WTC11 (cell line): ENCODE measurements at regions not wholly inside any gene's neighbourhood (a gene's known extent, or its start where the extent isn't known, plus 50 kb on each side); places are given as distances from the start of the nearest gene placed in this dataset.

Experiments
- ATAC-seq: fragments of 200-7000 bp; cut with Tn5 transposase; 2 replicates; pipeline ENCODE4 v1.10.0; 2021; ENCODE audit warnings: mild to moderate bottlenecking, moderate library complexity
- CTCF ChIA-PET: fragments of 300-600 bp; sonication (Branson Sonifier 250); formaldehyde crosslinking; loops from one replicate; lab custom pipeline; 2021; ENCODE audit warnings: antibody characterized with exemption; lab: Charles Lee
- POLR2A ChIA-PET: fragments of 350-600 bp; sonication (Branson Sonifier 250); formaldehyde crosslinking; loops from one replicate; lab custom pipeline; 2021; ENCODE audit warnings: antibody characterized with exemption; lab: Charles Lee
- DNase-seq: peaks from one replicate; pipeline ENCODE4 v3.0.0; 2021; ENCODE audit warnings: low spot score
- H3K27ac Mint-ChIP-seq: 2 replicates; pipeline ENCODE4 v1.8.0; 2021; ENCODE audit warnings: mixed read lengths
- H3K27me3 Mint-ChIP-seq: 2 replicates; pipeline ENCODE4 v1.8.0; 2021; ENCODE audit warnings: low read depth, mild to moderate bottlenecking, moderate library complexity, mixed read lengths
- H3K36me3 Mint-ChIP-seq: 2 replicates; pipeline ENCODE4 v1.8.0; 2021; ENCODE audit warnings: mixed read lengths
- H3K4me1 Mint-ChIP-seq: 2 replicates; pipeline ENCODE4 v1.8.0; 2022; ENCODE audit warnings: mixed read lengths
- H3K4me3 Mint-ChIP-seq: 2 replicates; pipeline ENCODE4 v1.8.0; 2021; ENCODE audit warnings: mild to moderate bottlenecking, moderate library complexity, mixed read lengths
- H3K9me3 Mint-ChIP-seq: 2 replicates; pipeline ENCODE4 v1.8.0; 2021; ENCODE audit warnings: mixed read lengths
- CBFB ChIP-seq: sonication (generic); formaldehyde crosslinking; IDR thresholded peaks from 2 replicates; pipeline ENCODE4 v1.8.1; 2022; ENCODE audit warnings: mild to moderate bottlenecking, low read depth, missing genetic modification reagents
- CREM ChIP-seq: sonication (generic); formaldehyde crosslinking; IDR thresholded peaks from 2 replicates; pipeline ENCODE4 v1.8.1; 2022; ENCODE audit warnings: mild to moderate bottlenecking, missing genetic modification reagents, moderate library complexity
- ESRRA ChIP-seq: sonication (generic); formaldehyde crosslinking; IDR thresholded peaks from 2 replicates; pipeline ENCODE4 v1.8.1; 2022; ENCODE audit warnings: mild to moderate bottlenecking, missing genetic modification reagents, borderline replicate concordance
- HMGA2 ChIP-seq: fragments of 250-450 bp; sonication (Bioruptor Pico); IDR thresholded peaks from 2 replicates; pipeline ENCODE4 v1.4.0; 2021; ENCODE audit warnings: mild to moderate bottlenecking, moderate library complexity
- IRF2 ChIP-seq: sonication (generic); formaldehyde crosslinking; IDR thresholded peaks from 2 replicates; pipeline ENCODE4 v1.8.0; 2022; ENCODE audit warnings: low read depth, missing genetic modification reagents, borderline replicate concordance
- KAT7 ChIP-seq: sonication (generic); formaldehyde crosslinking; IDR thresholded peaks from 2 replicates; pipeline ENCODE4 v1.8.1; 2023; ENCODE audit warnings: missing genetic modification reagents, mild to moderate bottlenecking, borderline replicate concordance
- NR1H2 ChIP-seq: sonication (generic); formaldehyde crosslinking; IDR thresholded peaks from 2 replicates; pipeline ENCODE4 v1.9.0; 2021; ENCODE audit warnings: mild to moderate bottlenecking, moderate library complexity, missing genetic modification reagents
- OVOL2 ChIP-seq: fragments of 250-450 bp; sonication (Bioruptor Pico); IDR thresholded peaks from 2 replicates; pipeline ENCODE4 v1.9.0; 2021; ENCODE audit warnings: mild to moderate bottlenecking, borderline replicate concordance
- PRRX2 ChIP-seq: fragments of 250-450 bp; sonication (Bioruptor Pico); IDR thresholded peaks from 2 replicates; pipeline ENCODE4 v1.8.0; 2021; ENCODE audit warnings: mild to moderate bottlenecking
- RELA ChIP-seq: sonication (generic); formaldehyde crosslinking; IDR thresholded peaks from 2 replicates; pipeline ENCODE4 v1.8.1; 2022; ENCODE audit warnings: missing genetic modification reagents, mild to moderate bottlenecking, borderline replicate concordance
- SOX15 ChIP-seq: fragments of 250-450 bp; sonication (Bioruptor Pico); IDR thresholded peaks from 2 replicates; pipeline ENCODE4 v1.9.0; 2021; ENCODE audit warnings: mild to moderate bottlenecking
- SP1 ChIP-seq: sonication (generic); formaldehyde crosslinking; conservative IDR thresholded peaks from 2 replicates; pipeline ENCODE4 v1.8.1; 2022; ENCODE audit warnings: missing genetic modification reagents
- TP53 ChIP-seq: sonication (generic); formaldehyde crosslinking; IDR thresholded peaks from 2 replicates; pipeline ENCODE4 v1.8.1; 2023; ENCODE audit warnings: mild to moderate bottlenecking, missing genetic modification reagents
- USF2 ChIP-seq: sonication (generic); formaldehyde crosslinking; IDR thresholded peaks from 2 replicates; pipeline ENCODE4 v1.8.1; 2023; ENCODE audit warnings: mild to moderate bottlenecking, missing genetic modification reagents, moderate library complexity
- ZMAT4 ChIP-seq: fragments of 250-450 bp; sonication (Bioruptor Pico); IDR thresholded peaks from 2 replicates; pipeline ENCODE4 v1.9.0; 2021; ENCODE audit warnings: mild to moderate bottlenecking
- ZNF425 ChIP-seq: fragments of 250-450 bp; sonication (Bioruptor Pico); conservative IDR thresholded peaks from 2 replicates; pipeline ENCODE4 v1.9.0; 2021; ENCODE audit warnings: mild to moderate bottlenecking
- ZNF671 ChIP-seq: fragments of 250-450 bp; sonication (Bioruptor Pico); IDR thresholded peaks from 2 replicates; pipeline ENCODE4 v1.8.0; 2021; ENCODE audit warnings: mild to moderate bottlenecking
- TF ChIP-seq, protein P1 (sequence below): fragments of 200-600 bp; IDR thresholded peaks from 2 replicates; pipeline ENCODE4 v1.8.0; 2022; ENCODE audit warnings: antibody characterized with exemption
- TF ChIP-seq, protein P2 (sequence below): sonication (generic); formaldehyde crosslinking; IDR thresholded peaks from 2 replicates; pipeline ENCODE4 v1.8.0; 2022; ENCODE audit warnings: mild to moderate bottlenecking, missing genetic modification reagents
- TF ChIP-seq, protein P3 (sequence below): sonication (generic); formaldehyde crosslinking; conservative IDR thresholded peaks from 2 replicates; pipeline ENCODE4 v1.8.1; 2023; ENCODE audit warnings: mild to moderate bottlenecking, low read depth, missing genetic modification reagents, moderate library complexity
- TF ChIP-seq, protein P4 (sequence below): sonication (generic); formaldehyde crosslinking; IDR thresholded peaks from 2 replicates; pipeline ENCODE4 v1.8.0; 2022; ENCODE audit warnings: mild to moderate bottlenecking, missing genetic modification reagents

DNA sequence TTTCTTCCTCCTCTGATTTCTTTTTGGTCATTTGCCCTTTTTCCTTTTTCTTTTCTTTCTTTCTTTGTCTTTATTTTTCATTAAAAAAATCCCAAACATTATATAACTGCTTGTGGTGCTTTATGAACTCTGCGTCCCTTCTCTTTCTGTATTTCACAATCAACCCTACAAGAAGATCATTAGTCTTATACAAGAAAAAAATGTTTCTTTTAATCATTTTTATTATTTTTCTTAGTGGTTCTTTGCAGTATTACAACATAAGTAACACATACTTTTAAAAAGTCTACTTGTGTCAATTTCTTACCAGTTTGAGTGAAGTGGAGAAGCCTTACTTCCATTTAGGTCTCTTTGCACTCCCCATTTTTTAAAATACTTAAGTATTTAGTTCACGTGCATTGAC lies 212.7 kb upstream of the SMC2 start (continued):
- TF ChIP-seq, protein P1, sequence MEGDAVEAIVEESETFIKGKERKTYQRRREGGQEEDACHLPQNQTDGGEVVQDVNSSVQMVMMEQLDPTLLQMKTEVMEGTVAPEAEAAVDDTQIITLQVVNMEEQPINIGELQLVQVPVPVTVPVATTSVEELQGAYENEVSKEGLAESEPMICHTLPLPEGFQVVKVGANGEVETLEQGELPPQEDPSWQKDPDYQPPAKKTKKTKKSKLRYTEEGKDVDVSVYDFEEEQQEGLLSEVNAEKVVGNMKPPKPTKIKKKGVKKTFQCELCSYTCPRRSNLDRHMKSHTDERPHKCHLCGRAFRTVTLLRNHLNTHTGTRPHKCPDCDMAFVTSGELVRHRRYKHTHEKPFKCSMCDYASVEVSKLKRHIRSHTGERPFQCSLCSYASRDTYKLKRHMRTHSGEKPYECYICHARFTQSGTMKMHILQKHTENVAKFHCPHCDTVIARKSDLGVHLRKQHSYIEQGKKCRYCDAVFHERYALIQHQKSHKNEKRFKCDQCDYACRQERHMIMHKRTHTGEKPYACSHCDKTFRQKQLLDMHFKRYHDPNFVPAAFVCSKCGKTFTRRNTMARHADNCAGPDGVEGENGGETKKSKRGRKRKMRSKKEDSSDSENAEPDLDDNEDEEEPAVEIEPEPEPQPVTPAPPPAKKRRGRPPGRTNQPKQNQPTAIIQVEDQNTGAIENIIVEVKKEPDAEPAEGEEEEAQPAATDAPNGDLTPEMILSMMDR = no peak
- TF ChIP-seq ESRRA = no peak

DNA sequence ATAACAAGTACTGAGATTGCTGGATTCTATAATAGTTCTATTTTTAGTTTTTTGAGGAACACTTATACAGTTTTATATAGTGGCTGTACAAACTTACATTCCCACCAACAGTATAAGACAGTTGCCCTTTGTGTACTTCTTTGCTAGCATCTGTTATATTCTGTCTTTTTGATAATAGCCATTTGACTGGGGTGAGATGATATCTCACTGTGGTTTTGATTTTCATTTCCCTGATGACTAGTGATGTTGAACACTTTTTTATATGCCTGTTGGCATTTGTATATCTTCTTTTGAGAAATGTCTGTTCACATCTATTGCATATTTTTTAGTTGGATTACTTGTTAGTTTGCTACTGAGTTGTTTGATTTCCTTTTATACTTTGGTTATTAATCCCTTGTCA lies 204.1 kb upstream of the SMC2 start:
- POLR2A ChIA-PET = no interaction called here
- H3K4me1 Mint-ChIP-seq = no peaks in the 10 kb centered on the region
- DNase-seq (no peak), ATAC-seq (no peak)
- no peaks in the 10 kb centered on the region for H3K36me3 Mint-ChIP-seq
- CTCF ChIA-PET = no interaction called here
- no peak overlapping the region for H3K4me3 Mint-ChIP-seq
- H3K27me3 Mint-ChIP-seq = no peaks in the 10 kb centered on the region; the same call in 1 of the 2 replicates
- H3K27ac Mint-ChIP-seq = no peak overlapping the region
- no peaks in the 10 kb centered on the region for H3K9me3 Mint-ChIP-seq
- TF ChIP-seq, protein P2, sequence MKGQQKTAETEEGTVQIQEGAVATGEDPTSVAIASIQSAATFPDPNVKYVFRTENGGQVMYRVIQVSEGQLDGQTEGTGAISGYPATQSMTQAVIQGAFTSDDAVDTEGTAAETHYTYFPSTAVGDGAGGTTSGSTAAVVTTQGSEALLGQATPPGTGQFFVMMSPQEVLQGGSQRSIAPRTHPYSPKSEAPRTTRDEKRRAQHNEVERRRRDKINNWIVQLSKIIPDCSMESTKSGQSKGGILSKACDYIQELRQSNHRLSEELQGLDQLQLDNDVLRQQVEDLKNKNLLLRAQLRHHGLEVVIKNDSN (CRISPR knock-in tag) = no peak
- TF ChIP-seq IRF2 (no peak), ZNF425 (no peak), OVOL2 (CRISPR knock-in tag) (no peak), ZNF671 (CRISPR knock-in tag) (no peak), TP53 (CRISPR knock-in tag) (no peak)

- DNase-seq (no peak), ATAC-seq (no peak)
- Mint-ChIP-seq H3K27me3 (no peaks in the 10 kb centered on the region; the same call in 1 of the 2 replicates), H3K9me3 (no peaks in the 10 kb centered on the region), H3K27ac (no peak overlapping the region), H3K36me3 (no peaks in the 10 kb centered on the region), H3K4me1 (no peaks in the 10 kb centered on the region), H3K4me3 (no peak overlapping the region)
- ChIA-PET POLR2A (no interaction called here), CTCF (no interaction called here)
- no peak for TF ChIP-seq SP1
These were observed 199.9 kb upstream of the SMC2 start for GRCh38 chr9:103894184-103894583.

- H3K27ac Mint-ChIP-seq = no peak overlapping the region
- TF ChIP-seq CREM = no peak
- TF ChIP-seq SP1 = no peak
- TF ChIP-seq CBFB (CRISPR knock-in tag) = no peak
- no peak for TF ChIP-seq HMGA2
- TF ChIP-seq NR1H2 (CRISPR knock-in tag) = no peak
- TF ChIP-seq, protein P3, sequence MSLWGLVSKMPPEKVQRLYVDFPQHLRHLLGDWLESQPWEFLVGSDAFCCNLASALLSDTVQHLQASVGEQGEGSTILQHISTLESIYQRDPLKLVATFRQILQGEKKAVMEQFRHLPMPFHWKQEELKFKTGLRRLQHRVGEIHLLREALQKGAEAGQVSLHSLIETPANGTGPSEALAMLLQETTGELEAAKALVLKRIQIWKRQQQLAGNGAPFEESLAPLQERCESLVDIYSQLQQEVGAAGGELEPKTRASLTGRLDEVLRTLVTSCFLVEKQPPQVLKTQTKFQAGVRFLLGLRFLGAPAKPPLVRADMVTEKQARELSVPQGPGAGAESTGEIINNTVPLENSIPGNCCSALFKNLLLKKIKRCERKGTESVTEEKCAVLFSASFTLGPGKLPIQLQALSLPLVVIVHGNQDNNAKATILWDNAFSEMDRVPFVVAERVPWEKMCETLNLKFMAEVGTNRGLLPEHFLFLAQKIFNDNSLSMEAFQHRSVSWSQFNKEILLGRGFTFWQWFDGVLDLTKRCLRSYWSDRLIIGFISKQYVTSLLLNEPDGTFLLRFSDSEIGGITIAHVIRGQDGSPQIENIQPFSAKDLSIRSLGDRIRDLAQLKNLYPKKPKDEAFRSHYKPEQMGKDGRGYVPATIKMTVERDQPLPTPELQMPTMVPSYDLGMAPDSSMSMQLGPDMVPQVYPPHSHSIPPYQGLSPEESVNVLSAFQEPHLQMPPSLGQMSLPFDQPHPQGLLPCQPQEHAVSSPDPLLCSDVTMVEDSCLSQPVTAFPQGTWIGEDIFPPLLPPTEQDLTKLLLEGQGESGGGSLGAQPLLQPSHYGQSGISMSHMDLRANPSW (CRISPR knock-in tag) = no peak
- no peak for TF ChIP-seq RELA (CRISPR knock-in tag)
- no peak for TF ChIP-seq KAT7 (CRISPR knock-in tag)
- TF ChIP-seq PRRX2 (CRISPR knock-in tag) = no peak
- no peak for TF ChIP-seq ZNF671 (CRISPR knock-in tag)
- no peak for TF ChIP-seq SOX15 (CRISPR knock-in tag)
- TF ChIP-seq, protein P4, sequence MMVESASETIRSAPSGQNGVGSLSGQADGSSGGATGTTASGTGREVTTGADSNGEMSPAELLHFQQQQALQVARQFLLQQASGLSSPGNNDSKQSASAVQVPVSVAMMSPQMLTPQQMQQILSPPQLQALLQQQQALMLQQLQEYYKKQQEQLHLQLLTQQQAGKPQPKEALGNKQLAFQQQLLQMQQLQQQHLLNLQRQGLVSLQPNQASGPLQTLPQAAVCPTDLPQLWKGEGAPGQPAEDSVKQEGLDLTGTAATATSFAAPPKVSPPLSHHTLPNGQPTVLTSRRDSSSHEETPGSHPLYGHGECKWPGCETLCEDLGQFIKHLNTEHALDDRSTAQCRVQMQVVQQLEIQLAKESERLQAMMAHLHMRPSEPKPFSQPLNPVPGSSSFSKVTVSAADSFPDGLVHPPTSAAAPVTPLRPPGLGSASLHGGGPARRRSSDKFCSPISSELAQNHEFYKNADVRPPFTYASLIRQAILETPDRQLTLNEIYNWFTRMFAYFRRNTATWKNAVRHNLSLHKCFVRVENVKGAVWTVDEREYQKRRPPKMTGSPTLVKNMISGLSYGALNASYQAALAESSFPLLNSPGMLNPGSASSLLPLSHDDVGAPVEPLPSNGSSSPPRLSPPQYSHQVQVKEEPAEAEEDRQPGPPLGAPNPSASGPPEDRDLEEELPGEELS (CRISPR knock-in tag) = no peak
- TF ChIP-seq ZMAT4 = no peak
- TF ChIP-seq USF2 (CRISPR knock-in tag) = no peak
These were observed 195.6 kb upstream of the SMC2 start for GRCh38 chr9:103898550-103898949.

More at GRCh38 chr9:103898550-103898949, 195.6 kb upstream of the SMC2 start:
- CTCF ChIA-PET = no interaction called here
- DNase-seq (no peak), ATAC-seq (no peak)
- Mint-ChIP-seq H3K27me3 (no peaks in the 10 kb centered on the region), H3K4me1 (peaks cover 5% of the 10 kb centered on the region), H3K9me3 (no peaks in the 10 kb centered on the region), H3K36me3 (no peaks in the 10 kb centered on the region), H3K4me3 (no peak overlapping the region)
- POLR2A ChIA-PET = no interaction called here
